HG03442 (cell line): ENCODE measurements at regions not wholly inside any gene's neighbourhood (a gene's known extent, or its start where the extent isn't known, plus 50 kb on each side); places are given as distances from the start of the nearest gene placed in this dataset.

Experiments used
- ATAC-seq: cut with Tn5 transposase; IDR thresholded peaks from one replicate; pipeline ENCODE4 v1.9.1; 2021; ENCODE audit warnings: mild to moderate bottlenecking, moderate library complexity; ENCODE audit not compliant: unreplicated experiment

DNA sequence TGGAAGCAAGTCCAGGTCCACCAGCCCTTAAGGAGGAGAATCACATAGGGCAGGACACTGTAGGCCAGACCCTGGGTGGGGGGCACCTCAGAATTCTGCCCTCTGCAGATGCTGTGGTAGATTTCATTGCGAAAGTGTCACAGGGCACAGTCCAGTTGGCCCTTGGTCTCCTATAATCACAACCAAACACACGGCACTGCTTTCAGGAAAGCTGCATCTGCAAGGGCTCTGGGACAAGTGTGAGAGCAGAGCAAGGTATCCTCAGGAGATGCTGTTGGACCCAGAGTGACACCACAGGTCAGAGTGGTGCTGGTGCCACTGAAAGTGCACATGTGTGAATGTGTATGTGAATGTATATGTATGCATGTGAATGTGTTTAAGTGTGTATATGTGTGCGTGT, 88.6 kb upstream of the MBNL2 start:
- no peak for ATAC-seq

DNA sequence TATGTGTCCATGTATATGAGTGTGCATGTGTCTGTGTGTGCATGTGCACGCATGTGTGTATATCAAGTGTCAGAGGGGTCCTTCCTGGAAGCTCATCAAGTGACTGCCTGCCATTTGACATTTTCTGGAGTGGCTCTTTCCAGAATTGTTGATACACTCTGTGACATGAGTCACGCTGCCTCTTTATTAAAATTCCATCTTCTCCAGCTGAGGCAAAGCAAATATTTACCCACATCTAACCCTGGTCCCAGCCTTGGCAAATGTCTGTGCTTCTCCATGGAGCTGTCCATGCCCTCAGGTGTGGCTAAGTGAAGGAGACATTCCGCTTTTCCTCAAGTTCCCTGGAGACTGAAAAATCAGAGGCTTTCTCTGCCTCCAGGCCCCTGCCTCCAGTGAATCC, 88.2 kb upstream of the MBNL2 start:
- no peak for ATAC-seq

GRCh38 chr13:97134364-97135095, 87.6 kb upstream of the MBNL2 start:
- ATAC-seq: no peak

- ATAC-seq: no peak
These were observed 86.2 kb upstream of the MBNL2 start for GRCh38 chr13:97135883-97136282.

DNA sequence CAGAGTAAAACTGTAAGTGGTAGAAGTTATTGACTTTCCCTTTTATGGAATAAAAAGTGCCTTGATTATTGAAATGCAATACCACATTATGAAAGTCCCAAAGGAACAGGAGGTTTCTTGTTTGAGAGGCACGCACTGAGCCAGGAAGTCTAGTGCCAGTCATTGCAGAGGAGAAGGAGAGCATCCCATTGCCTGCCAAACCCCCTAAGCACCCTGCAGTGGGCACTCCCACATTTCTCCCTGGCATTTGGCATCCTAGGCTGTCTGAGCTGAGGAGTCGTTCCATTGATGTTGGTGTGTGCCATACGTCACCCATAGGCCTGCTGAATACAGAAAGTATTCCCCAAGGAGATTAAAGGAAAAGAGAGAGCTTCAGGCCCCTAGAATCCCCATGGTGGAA, 85.7 kb upstream of the MBNL2 start:
- ATAC-seq: no peak

DNA sequence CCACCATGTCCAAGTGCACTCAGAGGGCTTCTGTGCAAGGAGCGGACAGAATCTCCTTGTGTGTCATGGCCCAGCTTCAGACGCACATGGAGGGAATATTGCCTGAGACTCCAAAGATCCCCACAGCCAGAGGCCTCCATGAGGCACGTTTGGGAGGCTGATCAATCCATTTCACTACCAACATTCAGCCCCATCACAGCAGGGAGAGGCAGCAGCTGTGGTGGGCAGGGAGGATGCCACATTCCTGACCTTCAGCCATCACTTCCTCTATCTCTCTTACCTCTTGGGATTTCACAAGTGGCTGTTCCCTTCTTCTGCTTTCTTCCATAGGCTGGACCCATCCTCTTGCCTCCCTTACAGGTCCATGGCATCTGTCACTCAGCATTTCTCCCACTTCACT, 82.4 kb upstream of the MBNL2 start:
- ATAC-seq: no peak

- ATAC-seq: no peak
These were observed 82.0 kb upstream of the MBNL2 start for GRCh38 chr13:97140131-97140530.

GRCh38 chr13:97140611-97141010, 81.5 kb upstream of the MBNL2 start:
- no peak for ATAC-seq

DNA sequence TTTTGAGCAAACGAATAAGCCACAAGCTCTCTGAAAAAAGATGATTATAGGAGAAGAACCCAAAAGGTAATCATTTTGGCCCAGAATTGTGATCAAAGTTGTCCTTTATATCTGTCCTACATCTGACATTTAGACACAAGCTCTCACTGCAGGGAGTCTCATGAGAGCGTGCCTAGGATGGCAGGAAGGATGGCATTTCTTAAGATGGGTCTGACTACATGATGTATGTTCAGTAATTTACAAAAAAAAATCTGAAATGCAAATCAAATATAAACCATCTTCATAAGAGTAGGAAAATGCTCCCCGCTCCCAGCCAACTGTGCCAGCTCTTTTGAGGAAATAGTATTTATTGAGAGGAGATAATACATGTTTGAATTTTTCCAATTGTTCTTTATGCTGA, 81.0 kb upstream of the MBNL2 start:
- no peak for ATAC-seq

GRCh38 chr13:97141564-97142005, 80.5 kb upstream of the MBNL2 start:
- peak; percentile 99 for ATAC-seq

DNA sequence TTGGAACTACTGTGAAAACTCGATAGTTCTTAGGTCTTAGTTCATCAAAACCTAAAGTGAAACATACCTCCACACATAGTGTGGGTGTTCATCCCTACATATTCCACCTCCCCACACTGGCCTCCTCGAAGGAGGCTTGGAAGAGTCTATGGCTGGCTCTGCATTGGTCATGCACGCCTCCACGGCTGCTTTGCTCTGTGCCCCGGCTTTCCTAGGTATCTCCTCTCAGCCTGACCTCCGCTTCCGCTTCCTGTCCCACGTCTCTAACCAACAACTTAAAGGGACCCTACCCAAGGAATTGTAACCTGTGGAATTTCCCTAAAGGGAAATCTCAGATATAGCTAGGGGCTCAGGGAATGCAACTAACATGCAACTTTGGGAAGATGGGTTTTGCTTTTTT, 79.7 kb upstream of the MBNL2 start:
- ATAC-seq: no peak

- ATAC-seq: no peak
These were observed 77.1 kb upstream of the MBNL2 start for GRCh38 chr13:97145057-97145456.

GRCh38 chr13:97148894-97149293, 73.2 kb upstream of the MBNL2 start:
- ATAC-seq: no peak

GRCh38 chr13:97160421-97160820, 61.7 kb upstream of the MBNL2 start:
- no peak for ATAC-seq

GRCh38 chr13:97161582-97162231, 60.4 kb upstream of the MBNL2 start:
- ATAC-seq: no peak

DNA sequence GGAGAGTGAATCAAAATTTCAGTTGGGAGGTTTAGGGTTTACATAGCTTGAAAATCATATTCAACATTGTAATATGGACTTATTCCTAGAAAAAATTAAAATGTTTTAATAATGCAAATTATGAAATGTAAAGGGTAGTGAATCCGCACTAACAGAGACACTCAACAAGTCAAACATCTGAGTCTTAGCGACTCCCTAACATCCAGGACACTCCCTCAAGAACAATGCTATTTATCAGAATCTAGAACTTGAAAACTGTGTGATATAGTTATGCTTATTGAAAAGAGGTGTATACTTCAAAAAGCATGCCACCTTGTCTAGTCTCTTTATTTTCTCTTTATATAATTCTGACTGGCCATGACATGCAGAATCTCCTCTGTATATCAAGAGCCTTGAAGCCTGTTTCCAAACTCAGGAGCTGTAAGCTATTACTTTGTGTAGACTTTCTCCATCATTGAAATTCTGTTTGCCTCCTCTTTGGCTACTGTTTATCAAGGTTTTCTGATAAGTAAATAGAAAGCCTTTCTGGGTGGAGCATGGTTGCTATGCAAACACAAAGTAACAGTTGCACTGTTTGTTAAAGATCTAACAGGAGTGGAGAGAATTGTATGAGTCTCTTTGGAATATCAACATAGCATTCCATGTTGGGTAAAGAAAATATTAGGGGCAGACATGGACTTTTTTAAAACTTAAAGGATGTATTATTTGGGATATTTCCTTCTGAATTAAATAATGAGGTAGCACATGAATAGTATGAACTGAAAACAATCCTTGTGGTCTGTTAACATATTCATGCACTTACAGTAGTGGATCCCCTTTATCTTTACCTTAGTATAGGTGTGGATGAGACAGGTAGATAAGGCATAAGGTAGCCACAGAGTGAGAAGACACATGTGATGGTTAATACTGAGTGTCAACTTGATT, 56.4 kb upstream of the MBNL2 start:
- no peak for ATAC-seq

DNA sequence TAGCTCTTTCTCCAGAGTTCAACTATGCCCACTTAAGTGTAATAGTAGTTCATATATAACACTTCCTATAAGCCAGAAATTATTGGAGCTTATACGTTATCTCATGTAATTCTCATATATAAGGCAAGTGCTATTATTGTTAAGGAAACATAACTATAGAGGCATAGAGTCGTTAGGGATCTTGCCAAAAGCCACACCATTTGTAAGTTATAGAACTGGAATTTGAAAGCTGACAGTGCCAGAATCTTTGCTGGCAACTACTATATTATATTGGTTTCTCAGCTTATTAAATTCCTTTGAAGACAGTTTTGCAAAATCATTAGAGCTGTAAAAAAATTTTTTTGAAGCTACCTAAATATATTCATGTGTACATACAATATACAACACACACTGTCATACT, 51.0 kb upstream of the MBNL2 start:
- ATAC-seq: no peak
